ENCODE measurements at regions not wholly inside any gene's neighbourhood (a gene's known extent, or its start where the extent isn't known, plus 50 kb on each side); places are given as distances from the start of the nearest gene placed in this dataset. TPM values are rescaled to one million over a fixed set of nuclear protein-coding genes. Genes with fewer than 3 reads are reported as not detected.

DNA sequence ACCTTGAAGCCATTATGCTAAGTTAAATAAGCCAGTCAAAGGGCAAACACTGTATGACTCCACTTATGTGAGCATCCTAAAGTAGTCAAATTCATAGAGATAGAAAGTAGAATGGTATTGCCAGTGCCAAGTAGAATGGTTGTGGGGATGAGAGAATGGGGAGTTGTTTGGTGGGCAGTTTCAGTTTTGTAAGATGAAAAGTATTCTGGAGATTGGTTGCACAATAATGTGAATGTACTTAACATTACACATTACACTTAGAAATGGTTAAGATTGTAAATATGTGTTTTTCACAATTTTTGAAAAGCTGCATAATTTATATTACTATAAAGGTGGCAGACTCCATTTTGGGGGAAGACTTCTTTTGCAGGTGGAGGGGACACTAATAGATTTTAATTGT, 51.3 kb upstream of the CARMIL1 start:
- TF ChIP-seq, protein P1, sequence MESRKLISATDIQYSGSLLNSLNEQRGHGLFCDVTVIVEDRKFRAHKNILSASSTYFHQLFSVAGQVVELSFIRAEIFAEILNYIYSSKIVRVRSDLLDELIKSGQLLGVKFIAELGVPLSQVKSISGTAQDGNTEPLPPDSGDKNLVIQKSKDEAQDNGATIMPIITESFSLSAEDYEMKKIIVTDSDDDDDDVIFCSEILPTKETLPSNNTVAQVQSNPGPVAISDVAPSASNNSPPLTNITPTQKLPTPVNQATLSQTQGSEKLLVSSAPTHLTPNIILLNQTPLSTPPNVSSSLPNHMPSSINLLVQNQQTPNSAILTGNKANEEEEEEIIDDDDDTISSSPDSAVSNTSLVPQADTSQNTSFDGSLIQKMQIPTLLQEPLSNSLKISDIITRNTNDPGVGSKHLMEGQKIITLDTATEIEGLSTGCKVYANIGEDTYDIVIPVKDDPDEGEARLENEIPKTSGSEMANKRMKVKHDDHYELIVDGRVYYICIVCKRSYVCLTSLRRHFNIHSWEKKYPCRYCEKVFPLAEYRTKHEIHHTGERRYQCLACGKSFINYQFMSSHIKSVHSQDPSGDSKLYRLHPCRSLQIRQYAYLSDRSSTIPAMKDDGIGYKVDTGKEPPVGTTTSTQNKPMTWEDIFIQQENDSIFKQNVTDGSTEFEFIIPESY (IDR thresholded peaks at IDR 0.05): no peak
- TF ChIP-seq YY1 (IDR thresholded peaks at IDR 0.05): no peak
- TF ChIP-seq RAD21 (IDR thresholded peaks at IDR 0.05): no peak
- TF ChIP-seq RXRA (IDR thresholded peaks at IDR 0.05): no peak
- TF ChIP-seq HNF4G (IDR thresholded peaks at IDR 0.05): no peak
- TF ChIP-seq EGR1 (IDR thresholded peaks at IDR 0.05; ENCODE audit: low read depth in 2 of 2): no peak
- TF ChIP-seq, protein P2, sequence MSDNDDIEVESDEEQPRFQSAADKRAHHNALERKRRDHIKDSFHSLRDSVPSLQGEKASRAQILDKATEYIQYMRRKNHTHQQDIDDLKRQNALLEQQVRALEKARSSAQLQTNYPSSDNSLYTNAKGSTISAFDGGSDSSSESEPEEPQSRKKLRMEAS (IDR thresholded peaks at IDR 0.05): no peak
- TF ChIP-seq, protein P3, sequence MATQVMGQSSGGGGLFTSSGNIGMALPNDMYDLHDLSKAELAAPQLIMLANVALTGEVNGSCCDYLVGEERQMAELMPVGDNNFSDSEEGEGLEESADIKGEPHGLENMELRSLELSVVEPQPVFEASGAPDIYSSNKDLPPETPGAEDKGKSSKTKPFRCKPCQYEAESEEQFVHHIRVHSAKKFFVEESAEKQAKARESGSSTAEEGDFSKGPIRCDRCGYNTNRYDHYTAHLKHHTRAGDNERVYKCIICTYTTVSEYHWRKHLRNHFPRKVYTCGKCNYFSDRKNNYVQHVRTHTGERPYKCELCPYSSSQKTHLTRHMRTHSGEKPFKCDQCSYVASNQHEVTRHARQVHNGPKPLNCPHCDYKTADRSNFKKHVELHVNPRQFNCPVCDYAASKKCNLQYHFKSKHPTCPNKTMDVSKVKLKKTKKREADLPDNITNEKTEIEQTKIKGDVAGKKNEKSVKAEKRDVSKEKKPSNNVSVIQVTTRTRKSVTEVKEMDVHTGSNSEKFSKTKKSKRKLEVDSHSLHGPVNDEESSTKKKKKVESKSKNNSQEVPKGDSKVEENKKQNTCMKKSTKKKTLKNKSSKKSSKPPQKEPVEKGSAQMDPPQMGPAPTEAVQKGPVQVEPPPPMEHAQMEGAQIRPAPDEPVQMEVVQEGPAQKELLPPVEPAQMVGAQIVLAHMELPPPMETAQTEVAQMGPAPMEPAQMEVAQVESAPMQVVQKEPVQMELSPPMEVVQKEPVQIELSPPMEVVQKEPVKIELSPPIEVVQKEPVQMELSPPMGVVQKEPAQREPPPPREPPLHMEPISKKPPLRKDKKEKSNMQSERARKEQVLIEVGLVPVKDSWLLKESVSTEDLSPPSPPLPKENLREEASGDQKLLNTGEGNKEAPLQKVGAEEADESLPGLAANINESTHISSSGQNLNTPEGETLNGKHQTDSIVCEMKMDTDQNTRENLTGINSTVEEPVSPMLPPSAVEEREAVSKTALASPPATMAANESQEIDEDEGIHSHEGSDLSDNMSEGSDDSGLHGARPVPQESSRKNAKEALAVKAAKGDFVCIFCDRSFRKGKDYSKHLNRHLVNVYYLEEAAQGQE (IDR thresholded peaks at IDR 0.05): no peak
- no peak for TF ChIP-seq JUND (IDR thresholded peaks at IDR 0.05)
- Histone ChIP-seq H3K9me3 (ENCODE audit: control insufficient read depth in 4 of 4, low read length in 3 of 4) (no peaks in the 10 kb centered on the region), H3K4me1 (ENCODE audit: control insufficient read depth in 4 of 4, insufficient read depth in 4 of 4, low read length in 3 of 4) (peaks cover 0 to 8% (median 4%) of the 10 kb centered on the region in 4 donors), H3K27ac (ENCODE audit: low read depth in 1 of 2, low read length in 2 of 2) (no peak overlapping the region), H3K36me3 (ENCODE audit: control insufficient read depth in 4 of 4, insufficient read depth in 3 of 4, low read depth in 1 of 4, low read length in 3 of 4) (no peaks in the 10 kb centered on the region), H3K4me3 (ENCODE audit: low read depth in 1 of 3, low read length in 3 of 3) (no peak overlapping the region), H3K9ac (ENCODE audit: low read depth in 1 of 2, low read length in 2 of 2) (no peak overlapping the region), H3K27me3 (ENCODE audit: control insufficient read depth in 4 of 4, insufficient read depth in 4 of 4, low read length in 3 of 4) (no peaks in the 10 kb centered on the region)
- no peak for DNase-seq (ENCODE audit: low spot score)

Small RNA genes lying in the stretch of these regions (small RNA-seq; reads per million reads assigned to genes)
- gene RN7SL334P: not detected

All from liver (tissue), 7 donors.